Thyroid gland (tissue), 4 donors: ENCODE measurements at regions not wholly inside any gene's neighbourhood (a gene's known extent, or its start where the extent isn't known, plus 50 kb on each side); places are given as distances from the start of the nearest gene placed in this dataset.
A peak's percentile ranks its signal among the peaks of the same experiment; 100 is the strongest.

Source experiments
- DNase-seq, 2 donors: peaks; one replicate each; pipeline ENCODE4 v3.0.0-alpha.2; 2019
- H3K27ac ChIP-seq, 3 donors: fragments of 200-600 bp; sonication (generic); 1 replicate in 2 of 3; 2 replicates in 1 of 3; pipeline ENCODE4 v1.5.1; 2016 to 2019; ENCODE audit warnings: mild to moderate bottlenecking in 1 of 3, moderate library complexity in 1 of 3
- H3K27me3 ChIP-seq: fragments of 200-600 bp; sonication (generic); one replicate; pipeline ENCODE4 v1.5.1; 2019
- H3K36me3 ChIP-seq, 2 donors: fragments of 200-600 bp; sonication (generic); one replicate each; pipeline ENCODE4 v1.5.1; 2016 to 2019
- H3K4me1 ChIP-seq, 2 donors: fragments of 200-600 bp; sonication (generic); one replicate each; pipeline ENCODE4 v1.5.1; 2017 to 2019
- H3K4me3 ChIP-seq, 3 donors: fragments of 200-600 bp; sonication (generic); replicated peaks in 1 of 3; 1 replicate in 2 of 3; 2 replicates in 1 of 3; pipeline ENCODE4 v1.5.1; 2016; ENCODE audit warnings: mild to moderate bottlenecking in 1 of 3
- H3K9me3 ChIP-seq: fragments of 200-600 bp; sonication (generic); one replicate; pipeline ENCODE4 v1.5.1; 2017
- CTCF ChIP-seq, 6 experiments: fragments of 200-600 bp in 3 of 6; fragments of 450-650 bp in 3 of 6; sonication (generic) in 3 of 6; IDR thresholded peaks; one replicate each; pipeline ENCODE4 v1.5.1; 2016 to 2019; ENCODE audit warnings: antibody characterized with exemption in 6 of 6, mild to moderate bottlenecking in 2 of 6, inconsistent platforms in 1 of 6, moderate library complexity in 1 of 6
- POLR2A ChIP-seq, 2 donors: fragments of 450-650 bp; IDR thresholded peaks; one replicate each; pipeline ENCODE4 v1.6.1; 2017; ENCODE audit warnings: antibody characterized with exemption in 2 of 2, mild to moderate bottlenecking in 2 of 2, moderate library complexity in 1 of 2
- WGBS, 2 donors: methylation state at CpG; one replicate each; pipeline ENCODE4 v1.1.5; 2017; 5-methylcytosine and 5-hydroxymethylcytosine counted together
- intact Hi-C: fragments of 100-400 bp; cut with DNase I; formaldehyde crosslinking; loops from one replicate; pipeline ENCODE4 v1.15.1; 2023

- no peaks in the 10 kb centered on the region for H3K27me3 ChIP-seq
- WGBS, 2 donors: 71 to 75% methylated on average over 4 of the region's 4 CpGs
- H3K36me3 ChIP-seq: no peaks in the 10 kb centered on the region
- no peak for DNase-seq
- H3K4me3 ChIP-seq: no peak overlapping the region
- TF ChIP-seq POLR2A (IDR thresholded peaks at IDR 0.05) (no peak), CTCF (IDR thresholded peaks at IDR 0.05) (no peak)
- no peaks in the 10 kb centered on the region for H3K9me3 ChIP-seq
- peaks cover 29 to 43% of the 10 kb centered on the region in 2 donors for H3K4me1 ChIP-seq
- intact Hi-C loops: no loop called here
- peak overlapping the region; percentile 70 to 92 (median 80) for H3K27ac ChIP-seq
Observed at GRCh38 chr19:31974941-31975340, 370.5 kb upstream of the ZNF507 start.

- H3K9me3 ChIP-seq: no peaks in the 10 kb centered on the region
- no peak overlapping the region for H3K4me3 ChIP-seq
- H3K27ac ChIP-seq: peak overlapping the region; percentile 79 to 92 (median 80)
- WGBS, 2 donors: 30 to 37% methylated on average over 4 of the region's 4 CpGs
- peak in 1 of 6 experiments; percentile 14 for TF ChIP-seq CTCF (IDR thresholded peaks at IDR 0.05)
- no peak for TF ChIP-seq POLR2A (IDR thresholded peaks at IDR 0.05)
- H3K27me3 ChIP-seq: no peaks in the 10 kb centered on the region
- intact Hi-C loops: no loop called here
- H3K36me3 ChIP-seq: no peaks in the 10 kb centered on the region
- H3K4me1 ChIP-seq: peaks cover 29 to 43% of the 10 kb centered on the region in 2 donors
- DNase-seq: peak; percentile 95
Observed at GRCh38 chr19:31975461-31975860, 369.9 kb upstream of the ZNF507 start.

GRCh38 chr19:31976775-31977536 is 368.5 kb upstream of the ZNF507 start:
- TF ChIP-seq POLR2A (IDR thresholded peaks at IDR 0.05): no peak
- no peak for TF ChIP-seq CTCF (IDR thresholded peaks at IDR 0.05)
- H3K27ac ChIP-seq: peak overlapping the region; percentile 79 to 92 (median 87)
- 94 to 95% methylated on average over 6 of the region's 6 CpGs for WGBS, 2 donors
- H3K4me3 ChIP-seq: no peak overlapping the region
- H3K36me3 ChIP-seq: no peaks in the 10 kb centered on the region
- intact Hi-C loops: no loop called here
- no peaks in the 10 kb centered on the region for H3K9me3 ChIP-seq
- no peaks in the 10 kb centered on the region for H3K27me3 ChIP-seq
- no peak for DNase-seq
- H3K4me1 ChIP-seq: peaks cover 33 to 40% of the 10 kb centered on the region in 2 donors

GRCh38 chr19:31979362-31979761 is 366.0 kb upstream of the ZNF507 start:
- no peaks in the 10 kb centered on the region for H3K9me3 ChIP-seq
- no peak overlapping the region for H3K4me3 ChIP-seq
- no peak for DNase-seq
- no peak overlapping the region for H3K27ac ChIP-seq
- no peaks in the 10 kb centered on the region for H3K36me3 ChIP-seq
- peaks cover 31 to 32% of the 10 kb centered on the region in 2 donors for H3K4me1 ChIP-seq
- 89 to 90% methylated on average over 5 of the region's 5 CpGs for WGBS, 2 donors
- intact Hi-C loops: no loop called here
- TF ChIP-seq CTCF (IDR thresholded peaks at IDR 0.05) (no peak), POLR2A (IDR thresholded peaks at IDR 0.05) (no peak)
- no peaks in the 10 kb centered on the region for H3K27me3 ChIP-seq

- TF ChIP-seq POLR2A (IDR thresholded peaks at IDR 0.05) (no peak), CTCF (IDR thresholded peaks at IDR 0.05) (no peak)
- Histone ChIP-seq H3K36me3 (no peaks in the 10 kb centered on the region), H3K4me3 (no peak overlapping the region), H3K9me3 (no peaks in the 10 kb centered on the region), H3K27ac (no peak overlapping the region), H3K4me1 (peaks cover 24% of the 10 kb centered on the region in 2 donors), H3K27me3 (no peaks in the 10 kb centered on the region)
- DNase-seq: no peak
- WGBS, 2 donors: 90 to 92% methylated on average over 23 of the region's 23 CpGs
- intact Hi-C loops: no loop called here
Observed at GRCh38 chr19:31979949-31980670, 365.3 kb upstream of the ZNF507 start.
